H9 (cell line): ENCODE measurements at regions not wholly inside any gene's neighbourhood (a gene's known extent, or its start where the extent isn't known, plus 50 kb on each side); places are given as distances from the start of the nearest gene placed in this dataset.

Experiments used
- DNase-seq: peaks from one replicate; pipeline ENCODE4 v3.0.0-alpha.2; 2017
- H2AFZ ChIP-seq: one replicate; pipeline ENCODE4 v1.6.1; 2013; ENCODE audit warnings: mild to moderate bottlenecking, low read length, control low read depth, moderate library complexity
- H2AK5ac ChIP-seq: 2 replicates; pipeline ENCODE4 v1.6.1; 2013; ENCODE audit warnings: low read length, control low read depth, mixed read lengths; ENCODE audit not compliant: insufficient read length
- H2BK120ac ChIP-seq: one replicate; pipeline ENCODE4 v1.6.1; 2013; ENCODE audit warnings: low read depth, mild to moderate bottlenecking, low read length, control low read depth, inconsistent platforms; ENCODE audit not compliant: poor library complexity, severe bottlenecking
- H2BK12ac ChIP-seq: 2 replicates; pipeline ENCODE4 v1.6.1; 2013; ENCODE audit warnings: low read length, control low read depth, mixed read lengths, low read depth; ENCODE audit not compliant: insufficient read length
- H2BK15ac ChIP-seq: 2 replicates; pipeline ENCODE4 v1.6.1; 2013; ENCODE audit warnings: low read depth, low read length, control low read depth
- H2BK20ac ChIP-seq: one replicate; pipeline ENCODE4 v1.6.1; 2013; ENCODE audit warnings: low read depth, mild to moderate bottlenecking, low read length, control low read depth, inconsistent platforms; ENCODE audit not compliant: poor library complexity, severe bottlenecking
- H2BK5ac ChIP-seq: 2 replicates; pipeline ENCODE4 v1.6.1; 2013; ENCODE audit warnings: low read length, control low read depth, mixed read lengths; ENCODE audit not compliant: insufficient read length
- H3K14ac ChIP-seq: 2 replicates; pipeline ENCODE4 v1.6.1; 2013; ENCODE audit warnings: low read length, control low read depth; ENCODE audit not compliant: insufficient read depth
- H3K18ac ChIP-seq: 2 replicates; pipeline ENCODE4 v1.6.1; 2013; ENCODE audit warnings: low read depth, mild to moderate bottlenecking, mixed read lengths, low read length, control low read depth; ENCODE audit not compliant: insufficient read length
- H3K23ac ChIP-seq: 2 replicates; pipeline ENCODE4 v1.6.1; 2013; ENCODE audit warnings: low read length, control low read depth, mixed read lengths, low read depth; ENCODE audit not compliant: insufficient read length
- H3K23me2 ChIP-seq: 2 replicates; pipeline ENCODE4 v1.6.1; 2013; ENCODE audit warnings: low read depth, mild to moderate bottlenecking, mixed read lengths, low read length, control low read depth; ENCODE audit not compliant: insufficient read length, poor library complexity, severe bottlenecking
- H3K27ac ChIP-seq: 2 replicates; pipeline ENCODE4 v1.5.1; 2013; ENCODE audit warnings: low read length, control low read depth, mixed read lengths, low read depth; ENCODE audit not compliant: insufficient read length
- H3K27me3 ChIP-seq: 2 replicates; pipeline ENCODE4 v1.6.1; 2013; ENCODE audit warnings: low read length, control low read depth, inconsistent platforms; ENCODE audit not compliant: insufficient read depth
- H3K4ac ChIP-seq: 2 replicates; pipeline ENCODE4 v1.6.1; 2013; ENCODE audit warnings: low read depth, mild to moderate bottlenecking, control low read depth, inconsistent platforms, low read length, moderate library complexity
- H3K4me1 ChIP-seq: 2 replicates; pipeline ENCODE4 v1.6.1; 2013; ENCODE audit warnings: low read length, control low read depth, inconsistent platforms; ENCODE audit not compliant: insufficient read depth
- H3K4me2 ChIP-seq: 2 replicates; pipeline ENCODE4 v1.6.1; 2013; ENCODE audit warnings: low read length, control low read depth, mixed read lengths; ENCODE audit not compliant: insufficient read length, insufficient read depth
- H3K56ac ChIP-seq: 2 replicates; pipeline ENCODE4 v1.6.1; 2013; ENCODE audit warnings: low read depth, mild to moderate bottlenecking, mixed read lengths, low read length, control low read depth; ENCODE audit not compliant: insufficient read length
- H3K79me1 ChIP-seq: 2 replicates; pipeline ENCODE4 v1.6.1; 2013; ENCODE audit warnings: low read depth, mild to moderate bottlenecking, moderate library complexity, low read length, control low read depth, inconsistent platforms; ENCODE audit not compliant: insufficient read depth, poor library complexity, severe bottlenecking
- H3K79me2 ChIP-seq: 2 replicates; pipeline ENCODE4 v1.6.1; 2013; ENCODE audit warnings: low read length, control low read depth, inconsistent platforms; ENCODE audit not compliant: insufficient read depth
- H3K9ac ChIP-seq: 2 replicates; pipeline ENCODE4 v1.6.1; 2013; ENCODE audit warnings: low read length, control low read depth, mixed read lengths; ENCODE audit not compliant: insufficient read length; ENCODE audit errors: extremely low read depth
- H3K9me3 ChIP-seq: one replicate; pipeline ENCODE4 v1.6.1; 2013; ENCODE audit warnings: low read depth, low read length, inconsistent platforms; ENCODE audit not compliant: control insufficient read depth
- H3T11ph ChIP-seq: one replicate; pipeline ENCODE4 v1.6.1; 2013; ENCODE audit warnings: mild to moderate bottlenecking, low read length, control low read depth, inconsistent platforms
- H4K20me1 ChIP-seq: one replicate; pipeline ENCODE4 v1.6.1; 2013; ENCODE audit not compliant: control insufficient read depth, insufficient read length, insufficient read depth
- H4K5ac ChIP-seq: 2 replicates; pipeline ENCODE4 v1.6.1; 2013; ENCODE audit warnings: low read depth, mild to moderate bottlenecking, mixed read lengths, low read length, control low read depth; ENCODE audit not compliant: insufficient read length
- H4K8ac ChIP-seq: replicated peaks from 2 replicates; pipeline ENCODE4 v1.6.1; 2013; ENCODE audit warnings: low read length, control low read depth, mixed read lengths, low read depth; ENCODE audit not compliant: insufficient read length
- H4K91ac ChIP-seq: 2 replicates; pipeline ENCODE4 v1.6.1; 2013; ENCODE audit warnings: low read depth, mild to moderate bottlenecking, moderate library complexity, mixed read lengths, low read length, control low read depth; ENCODE audit not compliant: insufficient read length
- H3K27ac Mint-ChIP-seq, 3 experiments: 2 replicates in 2 of 3; 3 replicates in 1 of 3; pipeline ENCODE4 v1.8.0; 2020 to 2021; ENCODE audit warnings: mixed read lengths in 3 of 3, mild to moderate bottlenecking in 1 of 3, moderate library complexity in 1 of 3
- H3K27me3 Mint-ChIP-seq: 2 replicates; pipeline ENCODE4 v1.8.0; 2021; ENCODE audit warnings: low read depth, mild to moderate bottlenecking, moderate library complexity, mixed read lengths
- H3K36me3 Mint-ChIP-seq, 3 experiments: 2 replicates in 2 of 3; 3 replicates in 1 of 3; pipeline ENCODE4 v1.8.0; 2020 to 2021; ENCODE audit warnings: low read depth in 3 of 3, mixed read lengths in 3 of 3; ENCODE audit not compliant: insufficient read depth in 1 of 3
- H3K4me1 Mint-ChIP-seq, 2 experiments: 2 replicates each; pipeline ENCODE4 v1.8.0; 2020; ENCODE audit warnings: mixed read lengths in 2 of 2
- H3K4me3 Mint-ChIP-seq, 2 experiments: 2 replicates in 1 of 2; 3 replicates in 1 of 2; pipeline ENCODE4 v1.8.0; 2020 to 2021; ENCODE audit warnings: mild to moderate bottlenecking in 2 of 2, mixed read lengths in 2 of 2, moderate library complexity in 1 of 2
- H3K9me3 Mint-ChIP-seq, 2 experiments: 2 replicates in 1 of 2; 3 replicates in 1 of 2; pipeline ENCODE4 v1.8.0; 2020; ENCODE audit warnings: mild to moderate bottlenecking in 2 of 2, mixed read lengths in 2 of 2, moderate library complexity in 1 of 2
- WGBS: extraction: QIAGEN DNeasy Blood & Tissue Kit; methylation state at CpG from one replicate; pipeline ENCODE4 v1.1.7; 2013; ENCODE audit warnings: missing lambda C conversion rate, low lambda C conversion rate, mixed read lengths; ENCODE audit not compliant: insufficient read length; ENCODE audit errors: extremely low coverage; 5-methylcytosine and 5-hydroxymethylcytosine counted together
- TF ChIP-seq, protein P1 (sequence below): fragments of 200-600 bp; sonication (generic); conservative IDR thresholded peaks from 3 replicates; pipeline ENCODE4 v1.8.0; 2021; ENCODE audit warnings: antibody characterized with exemption, mild to moderate bottlenecking

DNA sequence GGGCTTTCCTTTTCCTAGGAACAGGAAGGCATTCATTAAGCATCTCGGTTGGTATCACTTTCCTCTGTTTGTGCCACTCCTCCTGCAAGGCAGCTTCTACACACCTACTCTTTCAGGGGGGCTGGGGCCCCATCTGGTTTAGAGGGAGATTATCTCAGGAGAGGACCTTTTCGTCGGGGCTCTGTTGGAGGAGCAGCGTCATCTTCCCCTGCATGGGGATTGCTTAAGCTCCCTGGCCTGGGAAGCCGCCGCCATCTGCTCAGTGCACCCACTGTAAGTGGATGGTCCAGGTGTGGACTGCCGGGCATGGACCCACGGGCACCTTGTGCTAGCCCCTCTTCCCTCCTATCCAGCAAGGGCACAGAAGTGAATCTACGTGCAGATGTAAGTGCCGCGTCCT is 355.3 kb upstream of the SMIM21 start:
- Mint-ChIP-seq H3K27me3 (no peaks in the 10 kb centered on the region), H3K4me1 (peaks cover 5 to 13% of the 10 kb centered on the region in 2 experiments; a peak in 3 of 4 replicates), H3K9me3 (peaks cover 0 to 1% of the 10 kb centered on the region in 2 experiments; a peak in 1 of 5 replicates), H3K4me3 (no peak overlapping the region), H3K36me3 (no peaks in the 10 kb centered on the region), H3K27ac (no peak overlapping the region)
- Histone ChIP-seq H3K27me3 (no peaks in the 10 kb centered on the region), H3K4ac (no peak overlapping the region), H2BK12ac (no peak overlapping the region), H4K5ac (no peak overlapping the region), H2BK15ac (no peak overlapping the region), H3K18ac (no peak overlapping the region), H3K79me1 (no peaks in the 10 kb centered on the region), H2AK5ac (no peak overlapping the region), H2BK20ac (no peak overlapping the region), H4K8ac (no peak overlapping the region), H3K27ac (no peak overlapping the region), H3K56ac (no peak overlapping the region), H3K14ac (no peak overlapping the region), H2BK120ac (no peak overlapping the region), H3K9ac (no peak overlapping the region), H4K20me1 (no peaks in the 10 kb centered on the region), H2BK5ac (no peak overlapping the region), H3K9me3 (no peaks in the 10 kb centered on the region), H2AFZ (no peak overlapping the region), H3K4me2 (no peak overlapping the region), H3K23me2 (no peaks in the 10 kb centered on the region), H3T11ph (no peak overlapping the region), H3K79me2 (no peaks in the 10 kb centered on the region), H3K4me1 (no peaks in the 10 kb centered on the region), H3K23ac (no peak overlapping the region), H4K91ac (no peak overlapping the region)
- no peak for DNase-seq
- no CpG with 5 or more reads among the region's 11 CpGs for WGBS
- TF ChIP-seq, protein P1, sequence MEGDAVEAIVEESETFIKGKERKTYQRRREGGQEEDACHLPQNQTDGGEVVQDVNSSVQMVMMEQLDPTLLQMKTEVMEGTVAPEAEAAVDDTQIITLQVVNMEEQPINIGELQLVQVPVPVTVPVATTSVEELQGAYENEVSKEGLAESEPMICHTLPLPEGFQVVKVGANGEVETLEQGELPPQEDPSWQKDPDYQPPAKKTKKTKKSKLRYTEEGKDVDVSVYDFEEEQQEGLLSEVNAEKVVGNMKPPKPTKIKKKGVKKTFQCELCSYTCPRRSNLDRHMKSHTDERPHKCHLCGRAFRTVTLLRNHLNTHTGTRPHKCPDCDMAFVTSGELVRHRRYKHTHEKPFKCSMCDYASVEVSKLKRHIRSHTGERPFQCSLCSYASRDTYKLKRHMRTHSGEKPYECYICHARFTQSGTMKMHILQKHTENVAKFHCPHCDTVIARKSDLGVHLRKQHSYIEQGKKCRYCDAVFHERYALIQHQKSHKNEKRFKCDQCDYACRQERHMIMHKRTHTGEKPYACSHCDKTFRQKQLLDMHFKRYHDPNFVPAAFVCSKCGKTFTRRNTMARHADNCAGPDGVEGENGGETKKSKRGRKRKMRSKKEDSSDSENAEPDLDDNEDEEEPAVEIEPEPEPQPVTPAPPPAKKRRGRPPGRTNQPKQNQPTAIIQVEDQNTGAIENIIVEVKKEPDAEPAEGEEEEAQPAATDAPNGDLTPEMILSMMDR = no peak
